Activated B cell treated with CpG ODN at 0.5 μM for 24 hours (primary cell): ENCODE measurements at regions not wholly inside any gene's neighbourhood (a gene's known extent, or its start where the extent isn't known, plus 50 kb on each side); places are given as distances from the start of the nearest gene placed in this dataset.
A peak's percentile ranks its signal among the peaks of the same experiment; 100 is the strongest.

Experiments used
- ATAC-seq: fragments of 200-7000 bp; cut with Tn5 transposase; one replicate; pipeline ENCODE4 v1.10.0; 2021; ENCODE audit warnings: low read depth, mild to moderate bottlenecking, moderate library complexity
- CTCF ChIA-PET: fragments of 350-600 bp; sonication (Branson Sonifier 250); formaldehyde crosslinking; loops from one replicate; lab custom pipeline; 2021; ENCODE audit warnings: antibody characterized with exemption; lab: Charles Lee
- POLR2A ChIA-PET: fragments of 350-600 bp; sonication (Branson Sonifier 250); formaldehyde crosslinking; loops from one replicate; lab custom pipeline; 2021; ENCODE audit warnings: antibody characterized with exemption; lab: Charles Lee
- DNase-seq: peaks from one replicate; pipeline ENCODE4 v3.0.0; 2022
- H3K27ac Mint-ChIP-seq: one replicate; pipeline ENCODE4 v1.8.0; 2020; ENCODE audit warnings: mixed read lengths
- H3K27me3 Mint-ChIP-seq: one replicate; pipeline ENCODE4 v1.8.0; 2021; ENCODE audit warnings: mixed read lengths
- H3K36me3 Mint-ChIP-seq: one replicate; pipeline ENCODE4 v1.8.0; 2021; ENCODE audit warnings: low read depth, mixed read lengths
- H3K4me1 Mint-ChIP-seq: one replicate; pipeline ENCODE4 v1.8.0; 2021; ENCODE audit warnings: mixed read lengths
- H3K4me3 Mint-ChIP-seq: one replicate; pipeline ENCODE4 v1.8.0; 2020; ENCODE audit warnings: mild to moderate bottlenecking, mixed read lengths
- H3K9me3 Mint-ChIP-seq: one replicate; pipeline ENCODE4 v1.8.0; 2020; ENCODE audit warnings: mixed read lengths
- intact Hi-C: fragments of 100-400 bp; cut with micrococcal nuclease; formaldehyde crosslinking; loops from one replicate; pipeline ENCODE4 v1.15.1; 2024
- TF ChIP-seq, protein P1 (sequence below): fragments of 200-600 bp; IDR thresholded peaks from one replicate; pipeline ENCODE4 v1.8.0; 2022; ENCODE audit warnings: antibody characterized with exemption, mild to moderate bottlenecking

GRCh38 chr6:2546901-2547300, 203.8 kb downstream of the MYLK4 start:
- intact Hi-C loops: no loop called here
- Mint-ChIP-seq H3K4me1 (peaks cover 11% of the 10 kb centered on the region), H3K4me3 (no peak overlapping the region), H3K27ac (no peak overlapping the region), H3K36me3 (no peaks in the 10 kb centered on the region), H3K27me3 (peaks cover 28% of the 10 kb centered on the region), H3K9me3 (peaks cover 4% of the 10 kb centered on the region)
- no peak for DNase-seq
- CTCF ChIA-PET: no interaction called here
- ATAC-seq: no peak
- POLR2A ChIA-PET: no interaction called here
- TF ChIP-seq, protein P1, sequence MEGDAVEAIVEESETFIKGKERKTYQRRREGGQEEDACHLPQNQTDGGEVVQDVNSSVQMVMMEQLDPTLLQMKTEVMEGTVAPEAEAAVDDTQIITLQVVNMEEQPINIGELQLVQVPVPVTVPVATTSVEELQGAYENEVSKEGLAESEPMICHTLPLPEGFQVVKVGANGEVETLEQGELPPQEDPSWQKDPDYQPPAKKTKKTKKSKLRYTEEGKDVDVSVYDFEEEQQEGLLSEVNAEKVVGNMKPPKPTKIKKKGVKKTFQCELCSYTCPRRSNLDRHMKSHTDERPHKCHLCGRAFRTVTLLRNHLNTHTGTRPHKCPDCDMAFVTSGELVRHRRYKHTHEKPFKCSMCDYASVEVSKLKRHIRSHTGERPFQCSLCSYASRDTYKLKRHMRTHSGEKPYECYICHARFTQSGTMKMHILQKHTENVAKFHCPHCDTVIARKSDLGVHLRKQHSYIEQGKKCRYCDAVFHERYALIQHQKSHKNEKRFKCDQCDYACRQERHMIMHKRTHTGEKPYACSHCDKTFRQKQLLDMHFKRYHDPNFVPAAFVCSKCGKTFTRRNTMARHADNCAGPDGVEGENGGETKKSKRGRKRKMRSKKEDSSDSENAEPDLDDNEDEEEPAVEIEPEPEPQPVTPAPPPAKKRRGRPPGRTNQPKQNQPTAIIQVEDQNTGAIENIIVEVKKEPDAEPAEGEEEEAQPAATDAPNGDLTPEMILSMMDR: no peak

DNA sequence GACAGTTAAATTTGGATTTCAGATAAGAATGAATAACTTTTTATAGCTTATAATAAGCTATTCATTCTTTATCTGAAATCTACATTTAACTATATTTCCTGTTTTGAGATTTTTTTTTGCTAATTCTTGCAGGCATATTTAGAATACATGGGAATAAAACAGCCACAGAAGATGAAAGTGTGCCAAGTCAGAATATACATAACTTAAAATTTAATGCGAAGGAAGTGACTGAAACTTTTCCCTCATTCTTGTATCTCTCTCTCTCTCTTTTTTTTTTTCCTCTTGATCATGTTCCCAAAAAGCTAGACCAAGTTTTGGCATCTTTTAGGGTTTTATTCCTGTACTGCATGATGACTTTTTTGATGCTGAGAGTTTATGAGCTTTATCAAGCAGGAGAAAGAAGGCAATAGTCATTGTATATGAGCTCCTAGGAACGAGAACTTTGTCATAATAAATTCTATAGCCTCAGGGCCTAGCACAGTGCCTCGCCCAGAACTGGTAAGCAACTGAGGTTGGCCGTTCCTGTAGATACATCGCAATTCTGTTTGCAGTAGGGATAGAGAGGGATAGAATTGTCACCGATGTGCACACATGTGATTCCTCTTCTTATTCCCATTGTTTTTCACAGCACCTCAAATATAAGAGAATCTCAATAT, 205.2 kb downstream of the MYLK4 start:
- H3K4me1 Mint-ChIP-seq: peaks cover 11% of the 10 kb centered on the region
- ChIA-PET CTCF (no interaction called here), POLR2A (interaction anchor here (0.7 kb wide), 1 partner anchor 56 kb away, joined by 4 read pairs; no protein-coding TSS in a partner anchor)
- ATAC-seq: no peak
- H3K4me3 Mint-ChIP-seq: no peak overlapping the region
- H3K27ac Mint-ChIP-seq: no peak overlapping the region
- H3K9me3 Mint-ChIP-seq: peaks cover 4% of the 10 kb centered on the region
- TF ChIP-seq, protein P1: no peak
- H3K36me3 Mint-ChIP-seq: no peaks in the 10 kb centered on the region
- intact Hi-C loops: no loop called here
- DNase-seq: no peak
- peaks cover 34% of the 10 kb centered on the region for H3K27me3 Mint-ChIP-seq

DNA sequence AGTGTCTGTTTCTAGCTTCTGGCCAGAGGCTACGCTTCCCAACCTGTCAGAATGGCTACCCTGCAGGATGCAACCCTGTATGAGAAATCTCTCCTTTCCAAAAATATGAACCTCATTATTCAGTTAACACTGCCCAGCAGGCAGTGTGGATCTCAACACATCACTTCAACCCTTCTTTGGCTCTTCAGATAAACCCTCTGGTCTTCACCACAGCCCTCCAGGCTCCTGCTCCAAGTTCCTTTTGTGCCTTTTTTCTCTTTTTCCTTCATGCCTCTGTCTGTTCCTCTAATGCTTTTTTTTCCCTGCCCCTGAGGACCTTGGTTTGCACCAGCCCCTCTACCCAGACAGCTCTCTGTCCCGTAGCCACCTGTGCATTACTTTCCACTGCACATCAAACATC, 207.4 kb downstream of the MYLK4 start:
- Mint-ChIP-seq H3K27ac (no peak overlapping the region), H3K9me3 (peaks cover 4% of the 10 kb centered on the region), H3K4me1 (peaks cover 11% of the 10 kb centered on the region), H3K4me3 (no peak overlapping the region), H3K36me3 (no peaks in the 10 kb centered on the region), H3K27me3 (peaks cover 47% of the 10 kb centered on the region)
- TF ChIP-seq, protein P1: no peak
- ATAC-seq: no peak
- ChIA-PET POLR2A (no interaction called here), CTCF (no interaction called here)
- DNase-seq: no peak
- intact Hi-C loops: no loop called here

GRCh38 chr6:2542858-2543218, 207.9 kb downstream of the MYLK4 start:
- no peak overlapping the region for H3K27ac Mint-ChIP-seq
- POLR2A ChIA-PET: no interaction called here
- ATAC-seq (peak; percentile 28), DNase-seq (no peak)
- H3K36me3 Mint-ChIP-seq: no peaks in the 10 kb centered on the region
- H3K27me3 Mint-ChIP-seq: peaks cover 51% of the 10 kb centered on the region
- CTCF ChIA-PET: no interaction called here
- TF ChIP-seq, protein P1: no peak
- H3K4me3 Mint-ChIP-seq: no peak overlapping the region
- intact Hi-C loops: no loop called here
- peaks cover 4% of the 10 kb centered on the region for H3K9me3 Mint-ChIP-seq
- H3K4me1 Mint-ChIP-seq: peaks cover 11% of the 10 kb centered on the region

DNA sequence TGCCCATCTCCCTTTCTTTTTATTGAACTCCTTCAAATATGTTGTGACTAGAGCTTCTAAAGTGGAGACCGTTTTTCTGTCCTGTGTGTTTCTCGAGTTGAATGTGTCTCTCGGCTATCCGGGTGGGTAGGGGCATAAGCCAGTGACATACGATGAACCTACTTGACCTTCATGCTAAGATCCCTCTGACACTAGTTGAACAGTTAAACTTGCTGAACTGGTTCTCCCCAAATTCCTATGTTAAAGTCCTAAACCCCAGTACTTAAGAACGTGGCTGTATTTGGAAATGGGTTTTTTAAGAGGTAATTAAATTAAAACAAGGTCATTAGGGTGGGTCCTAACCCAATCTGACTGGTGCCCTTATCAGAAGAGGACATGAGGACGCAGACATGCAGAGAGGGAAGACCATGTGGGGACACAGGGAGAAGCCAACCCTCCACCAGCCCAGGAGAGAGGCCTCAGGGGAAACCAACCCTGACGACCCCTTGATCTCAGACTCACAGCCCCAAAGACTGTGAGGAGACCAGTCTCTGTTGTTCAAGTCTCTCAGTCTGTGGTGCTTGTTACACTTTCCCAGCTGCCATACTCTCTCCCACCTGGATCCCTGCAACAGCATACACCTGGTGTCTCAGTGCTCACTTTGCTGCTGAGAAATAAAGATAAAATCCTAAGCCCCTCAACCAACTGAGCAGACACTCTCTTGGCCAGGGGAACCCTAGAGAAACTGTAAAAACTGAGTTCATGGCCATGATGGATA, 208.4 kb downstream of the MYLK4 start:
- Mint-ChIP-seq H3K9me3 (peaks cover 4% of the 10 kb centered on the region), H3K27ac (no peak overlapping the region), H3K4me1 (peaks cover 11% of the 10 kb centered on the region), H3K36me3 (no peaks in the 10 kb centered on the region), H3K27me3 (peaks cover 51% of the 10 kb centered on the region), H3K4me3 (no peak overlapping the region)
- TF ChIP-seq, protein P1: no peak
- ChIA-PET POLR2A (no interaction called here), CTCF (no interaction called here)
- intact Hi-C loops: no loop called here
- no peak for DNase-seq
- ATAC-seq: no peak
